SK-N-SH treated with all-trans-retinoic acid at 6 μM for 48 hours (cell line): ENCODE measurements at regions not wholly inside any gene's neighbourhood (a gene's known extent, or its start where the extent isn't known, plus 50 kb on each side); places are given as distances from the start of the nearest gene placed in this dataset.

Experiments used
- BACH2 ChIP-seq: fragments of 250-450 bp; sonication (Bioruptor Pico); IDR thresholded peaks from 2 replicates; pipeline ENCODE4 v1.9.0; 2021; ENCODE audit warnings: mild to moderate bottlenecking, borderline replicate concordance
- ISL1 ChIP-seq: fragments of 250-450 bp; sonication (Bioruptor Pico); IDR thresholded peaks from 2 replicates; pipeline ENCODE4 v2.1.2; 2022; ENCODE audit warnings: mild to moderate bottlenecking, moderate library complexity
- PPARA ChIP-seq: fragments of 250-450 bp; sonication (Bioruptor Pico); IDR thresholded peaks from 2 replicates; pipeline ENCODE4 v1.5.0; 2020; ENCODE audit warnings: mild to moderate bottlenecking, borderline replicate concordance
- RARB ChIP-seq: fragments of 250-450 bp; sonication (Bioruptor Pico); IDR thresholded peaks from 2 replicates; pipeline ENCODE4 v1.8.0; 2021; ENCODE audit warnings: mild to moderate bottlenecking, moderate library complexity
- TCF4 ChIP-seq: fragments of 250-450 bp; sonication (Bioruptor Pico); IDR thresholded peaks from 2 replicates; pipeline ENCODE4 v1.8.0; 2021; ENCODE audit warnings: mild to moderate bottlenecking, moderate library complexity, borderline replicate concordance
- TOX ChIP-seq: fragments of 250-450 bp; sonication (Bioruptor Pico); IDR thresholded peaks from 2 replicates; pipeline ENCODE4 v1.8.0; 2021; ENCODE audit warnings: mild to moderate bottlenecking, moderate library complexity, borderline replicate concordance
- ZNF70 ChIP-seq: fragments of 450-650 bp; formaldehyde crosslinking; IDR thresholded peaks from 2 replicates; pipeline ENCODE4 v1.5.0; 2020; ENCODE audit warnings: mild to moderate bottlenecking, moderate library complexity
- ZNF8 ChIP-seq: fragments of 450-650 bp; formaldehyde crosslinking; IDR thresholded peaks from 2 replicates; pipeline ENCODE4 v1.5.0; 2020; ENCODE audit warnings: mild to moderate bottlenecking, moderate library complexity
- TF ChIP-seq, protein P1 (sequence below): fragments of 250-450 bp; sonication (Bioruptor Pico); IDR thresholded peaks from 2 replicates; pipeline ENCODE4 v1.5.0; 2020; ENCODE audit warnings: mild to moderate bottlenecking, moderate library complexity
- TF ChIP-seq, protein P2 (sequence below): fragments of 250-450 bp; sonication (Bioruptor Pico); IDR thresholded peaks from 2 replicates; pipeline ENCODE4 v1.5.1; 2021; ENCODE audit warnings: mild to moderate bottlenecking, moderate library complexity
- TF ChIP-seq, protein P3 (sequence below): fragments of 250-450 bp; sonication (Bioruptor Pico); IDR thresholded peaks from 2 replicates; pipeline ENCODE4 v1.8.0; 2021; ENCODE audit warnings: low read depth, mild to moderate bottlenecking, moderate library complexity, borderline replicate concordance

DNA sequence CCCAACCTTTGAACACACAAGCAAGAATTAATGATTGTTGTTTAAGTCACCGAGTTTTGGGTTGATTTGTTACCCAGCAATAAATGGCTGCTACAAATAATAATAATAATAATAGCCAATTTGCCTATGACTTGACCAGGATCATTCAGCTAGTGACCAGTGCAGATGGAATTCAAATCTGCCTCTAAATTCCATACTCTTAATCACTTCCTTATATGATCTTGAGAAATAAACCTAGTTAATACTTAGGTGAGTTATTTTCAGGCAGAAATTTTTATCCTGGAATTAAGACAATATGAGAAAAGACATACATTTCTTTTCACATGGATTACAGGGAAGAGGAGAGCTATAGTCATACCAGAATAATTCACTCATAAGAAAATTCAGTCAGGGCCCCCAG lies 116.0 kb upstream of the GALNT15 start:
- no peak for TF ChIP-seq PPARA (CRISPR knock-in tag)
- TF ChIP-seq BACH2 (CRISPR knock-in tag): no peak
- TF ChIP-seq, protein P1, sequence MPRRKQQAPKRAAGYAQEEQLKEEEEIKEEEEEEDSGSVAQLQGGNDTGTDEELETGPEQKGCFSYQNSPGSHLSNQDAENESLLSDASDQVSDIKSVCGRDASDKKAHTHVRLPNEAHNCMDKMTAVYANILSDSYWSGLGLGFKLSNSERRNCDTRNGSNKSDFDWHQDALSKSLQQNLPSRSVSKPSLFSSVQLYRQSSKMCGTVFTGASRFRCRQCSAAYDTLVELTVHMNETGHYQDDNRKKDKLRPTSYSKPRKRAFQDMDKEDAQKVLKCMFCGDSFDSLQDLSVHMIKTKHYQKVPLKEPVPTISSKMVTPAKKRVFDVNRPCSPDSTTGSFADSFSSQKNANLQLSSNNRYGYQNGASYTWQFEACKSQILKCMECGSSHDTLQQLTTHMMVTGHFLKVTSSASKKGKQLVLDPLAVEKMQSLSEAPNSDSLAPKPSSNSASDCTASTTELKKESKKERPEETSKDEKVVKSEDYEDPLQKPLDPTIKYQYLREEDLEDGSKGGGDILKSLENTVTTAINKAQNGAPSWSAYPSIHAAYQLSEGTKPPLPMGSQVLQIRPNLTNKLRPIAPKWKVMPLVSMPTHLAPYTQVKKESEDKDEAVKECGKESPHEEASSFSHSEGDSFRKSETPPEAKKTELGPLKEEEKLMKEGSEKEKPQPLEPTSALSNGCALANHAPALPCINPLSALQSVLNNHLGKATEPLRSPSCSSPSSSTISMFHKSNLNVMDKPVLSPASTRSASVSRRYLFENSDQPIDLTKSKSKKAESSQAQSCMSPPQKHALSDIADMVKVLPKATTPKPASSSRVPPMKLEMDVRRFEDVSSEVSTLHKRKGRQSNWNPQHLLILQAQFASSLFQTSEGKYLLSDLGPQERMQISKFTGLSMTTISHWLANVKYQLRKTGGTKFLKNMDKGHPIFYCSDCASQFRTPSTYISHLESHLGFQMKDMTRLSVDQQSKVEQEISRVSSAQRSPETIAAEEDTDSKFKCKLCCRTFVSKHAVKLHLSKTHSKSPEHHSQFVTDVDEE: no peak
- no peak for TF ChIP-seq RARB (CRISPR knock-in tag)
- TF ChIP-seq ZNF8: no peak
- TF ChIP-seq, protein P2, sequence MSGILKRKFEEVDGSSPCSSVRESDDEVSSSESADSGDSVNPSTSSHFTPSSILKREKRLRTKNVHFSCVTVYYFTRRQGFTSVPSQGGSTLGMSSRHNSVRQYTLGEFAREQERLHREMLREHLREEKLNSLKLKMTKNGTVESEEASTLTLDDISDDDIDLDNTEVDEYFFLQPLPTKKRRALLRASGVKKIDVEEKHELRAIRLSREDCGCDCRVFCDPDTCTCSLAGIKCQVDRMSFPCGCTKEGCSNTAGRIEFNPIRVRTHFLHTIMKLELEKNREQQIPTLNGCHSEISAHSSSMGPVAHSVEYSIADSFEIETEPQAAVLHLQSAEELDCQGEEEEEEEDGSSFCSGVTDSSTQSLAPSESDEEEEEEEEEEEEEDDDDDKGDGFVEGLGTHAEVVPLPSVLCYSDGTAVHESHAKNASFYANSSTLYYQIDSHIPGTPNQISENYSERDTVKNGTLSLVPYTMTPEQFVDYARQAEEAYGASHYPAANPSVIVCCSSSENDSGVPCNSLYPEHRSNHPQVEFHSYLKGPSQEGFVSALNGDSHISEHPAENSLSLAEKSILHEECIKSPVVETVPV: no peak
- TF ChIP-seq ISL1 (CRISPR knock-in tag): no peak
- no peak for TF ChIP-seq TOX (CRISPR knock-in tag)
- no peak for TF ChIP-seq TCF4
- no peak for TF ChIP-seq ZNF70
- TF ChIP-seq, protein P3, sequence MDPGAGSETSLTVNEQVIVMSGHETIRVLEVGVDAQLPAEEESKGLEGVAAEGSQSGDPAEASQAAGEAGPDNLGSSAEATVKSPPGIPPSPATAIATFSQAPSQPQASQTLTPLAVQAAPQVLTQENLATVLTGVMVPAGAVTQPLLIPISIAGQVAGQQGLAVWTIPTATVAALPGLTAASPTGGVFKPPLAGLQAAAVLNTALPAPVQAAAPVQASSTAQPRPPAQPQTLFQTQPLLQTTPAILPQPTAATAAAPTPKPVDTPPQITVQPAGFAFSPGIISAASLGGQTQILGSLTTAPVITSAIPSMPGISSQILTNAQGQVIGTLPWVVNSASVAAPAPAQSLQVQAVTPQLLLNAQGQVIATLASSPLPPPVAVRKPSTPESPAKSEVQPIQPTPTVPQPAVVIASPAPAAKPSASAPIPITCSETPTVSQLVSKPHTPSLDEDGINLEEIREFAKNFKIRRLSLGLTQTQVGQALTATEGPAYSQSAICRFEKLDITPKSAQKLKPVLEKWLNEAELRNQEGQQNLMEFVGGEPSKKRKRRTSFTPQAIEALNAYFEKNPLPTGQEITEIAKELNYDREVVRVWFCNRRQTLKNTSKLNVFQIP: no peak
